Transverse colon (tissue), 4 donors: ENCODE measurements at regions not wholly inside any gene's neighbourhood (a gene's known extent, or its start where the extent isn't known, plus 50 kb on each side); places are given as distances from the start of the nearest gene placed in this dataset.

Experiments used
- DNase-seq: peaks from one replicate; pipeline ENCODE4 v3.0.0-alpha.2; 2019
- H3K27ac ChIP-seq, 4 donors: fragments of 200-600 bp; sonication (generic); 2 replicates each; pipeline ENCODE4 v1.5.1; 2016 to 2018; ENCODE audit warnings: inconsistent platforms in 4 of 4
- H3K27me3 ChIP-seq: fragments of 200-600 bp; sonication (generic); 2 replicates; pipeline ENCODE4 v1.5.1; 2017; ENCODE audit warnings: inconsistent platforms
- H3K36me3 ChIP-seq, 4 donors: fragments of 200-600 bp; sonication (generic); 2 replicates each; pipeline ENCODE4 v1.5.1; 2017 to 2019; ENCODE audit warnings: inconsistent platforms in 4 of 4
- H3K4me1 ChIP-seq, 4 donors: fragments of 200-600 bp; sonication (generic); 2 replicates each; pipeline ENCODE4 v1.5.1; 2017 to 2020; ENCODE audit warnings: inconsistent platforms in 4 of 4
- H3K4me3 ChIP-seq, 4 donors: fragments of 200-600 bp; sonication (generic); 1 replicate in 1 of 4; 2 replicates in 3 of 4; pipeline versions ENCODE4 v1.5.1 to v1.6.1; 2017 to 2019; ENCODE audit warnings: inconsistent platforms in 4 of 4
- H3K9me3 ChIP-seq, 2 donors: fragments of 200-600 bp; sonication (generic); 2 replicates each; pipeline ENCODE4 v1.5.1; 2017 to 2019; ENCODE audit warnings: inconsistent platforms in 2 of 2
- CTCF ChIP-seq, 5 experiments: fragments of 200-600 bp in 3 of 5; fragments of 450-650 bp in 2 of 5; sonication (generic) in 3 of 5; IDR thresholded peaks; 1 replicate in 2 of 5; 2 replicates in 3 of 5; pipeline ENCODE4 v1.5.1; 2016 to 2017; ENCODE audit warnings: antibody characterized with exemption in 5 of 5, inconsistent platforms in 3 of 5, mild to moderate bottlenecking in 2 of 5, moderate library complexity in 1 of 5
- EP300 ChIP-seq: sonication (generic); formaldehyde crosslinking; IDR thresholded peaks from one replicate; pipeline ENCODE4 v1.6.1; 2017; ENCODE audit warnings: antibody characterized with exemption, low read depth
- POLR2A ChIP-seq: fragments of 450-650 bp; IDR thresholded peaks from one replicate; pipeline ENCODE4 v1.6.1; 2016; ENCODE audit warnings: antibody characterized with exemption, mild to moderate bottlenecking, moderate library complexity
- POLR2AphosphoS5 ChIP-seq, 3 donors: sonication (generic); formaldehyde crosslinking; IDR thresholded peaks; one replicate each; pipeline ENCODE4 v1.6.1; 2016; ENCODE audit warnings: antibody characterized with exemption in 3 of 3
- WGBS, 2 donors: methylation state at CpG; one replicate each; pipeline ENCODE4 v1.1.5; 2018; ENCODE audit warnings: low coverage in 1 of 2; 5-methylcytosine and 5-hydroxymethylcytosine counted together
- in situ Hi-C, 4 donors: fragments of 200-750 bp; cut with MboI; loops; one replicate each; pipeline versions ENCODE4 v1.15.0 to v1.15.1; 2017; ENCODE audit warnings: low sequenced_read_pairs in 3 of 4, low pct_ligation_motif_present in 1 of 4, low pct_unique_long_range_greater_than_20kb in 1 of 4
- intact Hi-C: fragments of 100-400 bp; cut with DNase I; formaldehyde crosslinking; loops from one replicate; pipeline ENCODE4 v1.15.1; 2023; ENCODE audit warnings: low total_unique reads

- 73 to 93% methylated on average over 3 of the region's 3 CpGs for WGBS, 2 donors
Observed at GRCh38 chr11:122598971-122599370, 56.6 kb upstream of the UBASH3B start.

DNA sequence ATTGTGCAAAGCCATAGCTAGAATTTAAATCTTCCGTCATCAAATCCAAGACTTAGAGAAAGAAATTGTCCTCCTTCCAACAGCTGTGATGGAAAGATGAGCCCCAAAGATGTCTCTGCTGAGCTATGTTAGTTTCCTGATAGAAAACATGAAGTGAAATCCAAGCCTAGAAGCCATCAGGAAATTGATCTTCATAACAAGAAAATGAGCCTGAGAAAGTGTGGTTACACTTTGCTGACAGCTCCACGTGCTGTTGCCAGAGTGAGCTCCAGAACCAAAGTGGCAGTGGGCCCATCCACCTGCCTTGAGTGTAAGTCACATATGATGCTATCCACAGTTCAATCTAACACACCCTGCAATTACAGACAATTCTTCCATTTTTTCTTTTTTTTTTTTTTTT lies 58.0 kb upstream of the UBASH3B start:
- in situ Hi-C loops: loop anchor here in 1 of 4 donors (25.0 kb wide), 1 partner anchor 415 kb away; no protein-coding TSS in a partner anchor
- DNase-seq: no peak
- no peaks in the 10 kb centered on the region for H3K4me1 ChIP-seq

More at GRCh38 chr11:122598971-122599370, 56.6 kb upstream of the UBASH3B start:
- Histone ChIP-seq H3K9me3 (no peaks in the 10 kb centered on the region), H3K4me3 (no peak overlapping the region), H3K27me3 (no peaks in the 10 kb centered on the region), H3K36me3 (no peaks in the 10 kb centered on the region), H3K4me1 (no peaks in the 10 kb centered on the region), H3K27ac (no peak overlapping the region)
- in situ Hi-C loops (loop anchor here in 1 of 4 donors (25.0 kb wide), 1 partner anchor 413 kb away; no protein-coding TSS in a partner anchor), intact Hi-C loops (no loop called here)
- no peak for DNase-seq
- TF ChIP-seq EP300: no peak
- no peak for TF ChIP-seq POLR2AphosphoS5 (IDR thresholded peaks at IDR 0.05)
- TF ChIP-seq POLR2A: no peak
- TF ChIP-seq CTCF (IDR thresholded peaks at IDR 0.05): no peak

GRCh38 chr11:122594986-122595645 lies 60.4 kb upstream of the UBASH3B start:
- in situ Hi-C loops (loop anchor here in 1 of 4 donors (25.0 kb wide), 1 partner anchor 417 kb away; no protein-coding TSS in a partner anchor), intact Hi-C loops (no loop called here)
- TF ChIP-seq POLR2AphosphoS5 (IDR thresholded peaks at IDR 0.05): no peak
- TF ChIP-seq EP300: no peak

More for the DNA sequence above, 58.0 kb upstream of the UBASH3B start:
- 67 to 76% methylated on average over 2 of the region's 2 CpGs for WGBS, 2 donors
- Histone ChIP-seq H3K4me3 (no peak overlapping the region), H3K9me3 (no peaks in the 10 kb centered on the region), H3K27ac (no peak overlapping the region), H3K36me3 (no peaks in the 10 kb centered on the region), H3K27me3 (no peaks in the 10 kb centered on the region)
- intact Hi-C loops: no loop called here
- TF ChIP-seq CTCF (IDR thresholded peaks at IDR 0.05) (no peak), EP300 (no peak), POLR2AphosphoS5 (IDR thresholded peaks at IDR 0.05) (no peak), POLR2A (no peak)

GRCh38 chr11:122593473-122594420 lies 61.8 kb upstream of the UBASH3B start:
- TF ChIP-seq POLR2A (no peak), CTCF (IDR thresholded peaks at IDR 0.05) (no peak), POLR2AphosphoS5 (IDR thresholded peaks at IDR 0.05) (no peak), EP300 (no peak)
- WGBS, 2 donors: 68 to 77% methylated on average over 4 of the region's 4 CpGs
- intact Hi-C loops (no loop called here), in situ Hi-C loops (loop anchor here in 1 of 4 donors (25.0 kb wide), 1 partner anchor 419 kb away; no protein-coding TSS in a partner anchor)
- no peaks in the 10 kb centered on the region for H3K9me3 ChIP-seq
- no peak for DNase-seq
- H3K4me1 ChIP-seq: no peaks in the 10 kb centered on the region
- H3K36me3 ChIP-seq: no peaks in the 10 kb centered on the region
- no peak overlapping the region for H3K27ac ChIP-seq
- peaks cover 9% of the 10 kb centered on the region for H3K27me3 ChIP-seq
- H3K4me3 ChIP-seq: no peak overlapping the region

More at GRCh38 chr11:122594986-122595645, 60.4 kb upstream of the UBASH3B start:
- H3K4me1 ChIP-seq: no peaks in the 10 kb centered on the region
- H3K4me3 ChIP-seq: no peak overlapping the region
- H3K27ac ChIP-seq: no peak overlapping the region
- H3K27me3 ChIP-seq: peaks cover 5% of the 10 kb centered on the region
- DNase-seq: no peak
- no peaks in the 10 kb centered on the region for H3K9me3 ChIP-seq
- 68 to 74% methylated on average over 3 of the region's 3 CpGs for WGBS, 2 donors
- H3K36me3 ChIP-seq: no peaks in the 10 kb centered on the region
